ENCODE measurements at regions not wholly inside any gene's neighbourhood (a gene's known extent, or its start where the extent isn't known, plus 50 kb on each side); places are given as distances from the start of the nearest gene placed in this dataset.

GRCh38 chr1:95731466-95731865 lies 497.5 kb downstream of the RWDD3 start:
- TF ChIP-seq SPI1 (IDR thresholded peaks at IDR 0.05; ENCODE audit: borderline replicate concordance, low read depth) (no peak), POLR2AphosphoS5 (IDR thresholded peaks at IDR 0.05; ENCODE audit: low read depth) (no peak), CTCF (IDR thresholded peaks at IDR 0.05; ENCODE audit: insufficient read depth, low read length) (no peak), GABPA (IDR thresholded peaks at IDR 0.05; ENCODE audit: low read depth) (no peak), REST (IDR thresholded peaks at IDR 0.05; ENCODE audit: insufficient replicate concordance, low read depth) (no peak)
- H3K4me3 ChIP-seq (replicated peaks; ENCODE audit: insufficient read depth, low read length), result no peak overlapping the region
- no peak overlapping the region for H3K27ac ChIP-seq (replicated peaks)
- H3K27me3 ChIP-seq (ENCODE audit: insufficient read depth, poor library complexity, severe bottlenecking), result no peaks in the 10 kb centered on the region
- DNase-seq (ENCODE audit: low read depth in 1 of 2, low spot score in 1 of 2), result no peak

- Histone ChIP-seq H3K27me3 (ENCODE audit: insufficient read depth, poor library complexity, severe bottlenecking) (no peaks in the 10 kb centered on the region), H3K27ac (replicated peaks) (no peak overlapping the region), H3K4me3 (replicated peaks; ENCODE audit: insufficient read depth, low read length) (no peak overlapping the region)
- TF ChIP-seq POLR2AphosphoS5 (IDR thresholded peaks at IDR 0.05; ENCODE audit: low read depth), result no peak
- TF ChIP-seq GABPA (IDR thresholded peaks at IDR 0.05; ENCODE audit: low read depth), result no peak
- no peak for TF ChIP-seq CTCF (IDR thresholded peaks at IDR 0.05; ENCODE audit: insufficient read depth, low read length)
- no peak for TF ChIP-seq REST (IDR thresholded peaks at IDR 0.05; ENCODE audit: insufficient replicate concordance, low read depth)
- no peak for TF ChIP-seq SPI1 (IDR thresholded peaks at IDR 0.05; ENCODE audit: borderline replicate concordance, low read depth)
- DNase-seq (ENCODE audit: low read depth in 1 of 2, low spot score in 1 of 2), result no peak
Measured at GRCh38 chr1:95733031-95733430, 499.0 kb downstream of the RWDD3 start.

GRCh38 chr1:95733671-95734070 lies 499.7 kb downstream of the RWDD3 start:
- no peaks in the 10 kb centered on the region for H3K27me3 ChIP-seq (ENCODE audit: insufficient read depth, poor library complexity, severe bottlenecking)
- no peak for DNase-seq (ENCODE audit: low read depth in 1 of 2, low spot score in 1 of 2)
- H3K4me3 ChIP-seq (replicated peaks; ENCODE audit: insufficient read depth, low read length), result no peak overlapping the region
- H3K27ac ChIP-seq (replicated peaks), result no peak overlapping the region
- TF ChIP-seq GABPA (IDR thresholded peaks at IDR 0.05; ENCODE audit: low read depth), result no peak
- no peak for TF ChIP-seq POLR2AphosphoS5 (IDR thresholded peaks at IDR 0.05; ENCODE audit: low read depth)
- no peak for TF ChIP-seq REST (IDR thresholded peaks at IDR 0.05; ENCODE audit: insufficient replicate concordance, low read depth)
- TF ChIP-seq SPI1 (IDR thresholded peaks at IDR 0.05; ENCODE audit: borderline replicate concordance, low read depth), result no peak
- TF ChIP-seq CTCF (IDR thresholded peaks at IDR 0.05; ENCODE audit: insufficient read depth, low read length), result no peak
